ENCODE measurements at regions not wholly inside any gene's neighbourhood (a gene's known extent, or its start where the extent isn't known, plus 50 kb on each side); places are given as distances from the start of the nearest gene placed in this dataset.

- Histone ChIP-seq H2AFZ (no peak overlapping the region), H3K4me1 (ENCODE audit: insufficient read depth) (no peaks in the 10 kb centered on the region), H3F3A (ENCODE audit: insufficient read depth) (no peaks in the 10 kb centered on the region), H3K9me3 (ENCODE audit: low read depth) (no peaks in the 10 kb centered on the region), H4K20me1 (ENCODE audit: insufficient read depth) (no peaks in the 10 kb centered on the region), H3K79me2 (ENCODE audit: insufficient read depth) (no peaks in the 10 kb centered on the region), H3K4me2 (ENCODE audit: unreplicated experiment) (no peak overlapping the region), H3K27me3 (replicated peaks; ENCODE audit: insufficient read depth) (peaks cover 6% of the 10 kb centered on the region; the same call in 1 of the 2 replicates), H3K9ac (no peak overlapping the region), H3K27ac (no peak overlapping the region), H3K4me3 (no peak overlapping the region), H3K9me2 (ENCODE audit: insufficient read depth) (no peaks in the 10 kb centered on the region), H3K36me3 (ENCODE audit: low read depth) (no peaks in the 10 kb centered on the region)
- 2 to 3% methylated on average over 4 of the region's 4 CpGs for WGBS, 2 experiments (ENCODE audit: low coverage in 1 of 2, low lambda C conversion rate in 2 of 2, missing lambda C conversion rate in 2 of 2)
- in situ Hi-C loops (cut with MboI): no loop called here
- TF ChIP-seq EZH2 (IDR thresholded peaks at IDR 0.05; ENCODE audit: insufficient read depth, poor library complexity, severe bottlenecking) (no peak), EZH2phosphoT487 (IDR thresholded peaks at IDR 0.05; ENCODE audit: insufficient read depth, low read depth) (no peak)
- DNase-seq: no peak
These were observed 127.1 kb upstream of the OR9Q1 start for GRCh38 chr11:57896361-57897145.

GRCh38 chr11:57899378-57899777 is 124.3 kb upstream of the OR9Q1 start:
- Histone ChIP-seq H3K9ac (no peak overlapping the region), H3K27me3 (replicated peaks; ENCODE audit: insufficient read depth) (no peaks in the 10 kb centered on the region), H3K9me3 (ENCODE audit: low read depth) (no peaks in the 10 kb centered on the region), H3K36me3 (ENCODE audit: low read depth) (no peaks in the 10 kb centered on the region), H4K20me1 (ENCODE audit: insufficient read depth) (no peaks in the 10 kb centered on the region), H3K27ac (no peak overlapping the region), H2AFZ (no peak overlapping the region), H3F3A (ENCODE audit: insufficient read depth) (no peaks in the 10 kb centered on the region), H3K4me2 (ENCODE audit: unreplicated experiment) (no peak overlapping the region), H3K4me1 (ENCODE audit: insufficient read depth) (no peaks in the 10 kb centered on the region), H3K4me3 (no peak overlapping the region), H3K79me2 (ENCODE audit: insufficient read depth) (no peaks in the 10 kb centered on the region), H3K9me2 (ENCODE audit: insufficient read depth) (no peaks in the 10 kb centered on the region)
- peak; percentile 14 for DNase-seq
- WGBS, 2 experiments (ENCODE audit: low coverage in 1 of 2, low lambda C conversion rate in 2 of 2, missing lambda C conversion rate in 2 of 2): 28 to 40% methylated on average over 2 of the region's 2 CpGs
- TF ChIP-seq EZH2 (IDR thresholded peaks at IDR 0.05; ENCODE audit: insufficient read depth, poor library complexity, severe bottlenecking) (no peak), EZH2phosphoT487 (IDR thresholded peaks at IDR 0.05; ENCODE audit: insufficient read depth, low read depth) (no peak)
- in situ Hi-C loops (cut with MboI): no loop called here

GRCh38 chr11:57900320-57900719 is 123.4 kb upstream of the OR9Q1 start:
- in situ Hi-C loops (cut with MboI): no loop called here
- Histone ChIP-seq H3K9ac (no peak overlapping the region), H3K9me3 (ENCODE audit: low read depth) (no peaks in the 10 kb centered on the region)

GRCh38 chr11:57901278-57901677 is 122.4 kb upstream of the OR9Q1 start:
- no peak overlapping the region for H2AFZ ChIP-seq
- no peaks in the 10 kb centered on the region for H3K27me3 ChIP-seq (replicated peaks; ENCODE audit: insufficient read depth)
- H3K4me3 ChIP-seq: no peak overlapping the region
- TF ChIP-seq EZH2 (IDR thresholded peaks at IDR 0.05; ENCODE audit: insufficient read depth, poor library complexity, severe bottlenecking) (no peak), EZH2phosphoT487 (IDR thresholded peaks at IDR 0.05; ENCODE audit: insufficient read depth, low read depth) (no peak)
- H3K4me1 ChIP-seq (ENCODE audit: insufficient read depth): no peaks in the 10 kb centered on the region
- no peaks in the 10 kb centered on the region for H3K9me2 ChIP-seq (ENCODE audit: insufficient read depth)
- H3K27ac ChIP-seq: no peak overlapping the region
- DNase-seq: no peak
- no peaks in the 10 kb centered on the region for H4K20me1 ChIP-seq (ENCODE audit: insufficient read depth)
- H3F3A ChIP-seq (ENCODE audit: insufficient read depth): no peaks in the 10 kb centered on the region
- in situ Hi-C loops (cut with MboI): no loop called here
- H3K4me2 ChIP-seq (ENCODE audit: unreplicated experiment): no peak overlapping the region
- no peaks in the 10 kb centered on the region for H3K36me3 ChIP-seq (ENCODE audit: low read depth)
- H3K9me3 ChIP-seq (ENCODE audit: low read depth): no peaks in the 10 kb centered on the region
- H3K79me2 ChIP-seq (ENCODE audit: insufficient read depth): no peaks in the 10 kb centered on the region
- no peak overlapping the region for H3K9ac ChIP-seq

More at GRCh38 chr11:57900320-57900719, 123.4 kb upstream of the OR9Q1 start:
- Histone ChIP-seq H3K27me3 (replicated peaks; ENCODE audit: insufficient read depth) (no peaks in the 10 kb centered on the region), H3K4me3 (no peak overlapping the region), H3K79me2 (ENCODE audit: insufficient read depth) (no peaks in the 10 kb centered on the region), H3K4me1 (ENCODE audit: insufficient read depth) (no peaks in the 10 kb centered on the region), H3K27ac (no peak overlapping the region), H3F3A (ENCODE audit: insufficient read depth) (no peaks in the 10 kb centered on the region), H2AFZ (no peak overlapping the region), H3K9me2 (ENCODE audit: insufficient read depth) (no peaks in the 10 kb centered on the region), H3K36me3 (ENCODE audit: low read depth) (no peaks in the 10 kb centered on the region), H4K20me1 (ENCODE audit: insufficient read depth) (no peaks in the 10 kb centered on the region), H3K4me2 (ENCODE audit: unreplicated experiment) (no peak overlapping the region)
- DNase-seq: no peak
- WGBS, 2 experiments (ENCODE audit: low coverage in 1 of 2, low lambda C conversion rate in 2 of 2, missing lambda C conversion rate in 2 of 2): 20 to 26% methylated on average over 1 of the region's 1 CpG
- no peak for TF ChIP-seq EZH2 (IDR thresholded peaks at IDR 0.05; ENCODE audit: insufficient read depth, poor library complexity, severe bottlenecking)
- TF ChIP-seq EZH2phosphoT487 (IDR thresholded peaks at IDR 0.05; ENCODE audit: insufficient read depth, low read depth): no peak

Data from GM23248 (cell line).